AG10803 (cell line): ENCODE measurements at regions not wholly inside any gene's neighbourhood (a gene's known extent, or its start where the extent isn't known, plus 50 kb on each side); places are given as distances from the start of the nearest gene placed in this dataset.

Source experiments
- DNase-seq: peaks from one replicate; pipeline ENCODE4 v3.0.0; 2010; ENCODE audit warnings: low read depth
- H3K4me3 ChIP-seq: 2 replicates; pipeline ENCODE4 v1.5.1; 2011; ENCODE audit warnings: mild to moderate bottlenecking, low read length, control low read depth
- CTCF ChIP-seq: conservative IDR thresholded peaks from 2 replicates; pipeline ENCODE4 v1.5.1; 2011; ENCODE audit warnings: mild to moderate bottlenecking, low read length, control low read depth, inconsistent platforms

GRCh38 chr5:58077966-58078365 lies 381.9 kb downstream of the PLK2 start:
- no peak for DNase-seq
- TF ChIP-seq CTCF: no peak

GRCh38 chr5:58077416-58077815 lies 382.5 kb downstream of the PLK2 start:
- H3K4me3 ChIP-seq: no peak overlapping the region
- no peak for TF ChIP-seq CTCF
- no peak for DNase-seq

More at GRCh38 chr5:58077966-58078365, 381.9 kb downstream of the PLK2 start:
- no peak overlapping the region for H3K4me3 ChIP-seq

- no peak for TF ChIP-seq CTCF
- no peak overlapping the region for H3K4me3 ChIP-seq
- no peak for DNase-seq
Measured at GRCh38 chr5:58076483-58077257, 383.2 kb downstream of the PLK2 start.

GRCh38 chr5:58075907-58076306 lies 384.0 kb downstream of the PLK2 start:
- TF ChIP-seq CTCF: no peak
- DNase-seq: no peak
- H3K4me3 ChIP-seq: no peak overlapping the region

- no peak overlapping the region for H3K4me3 ChIP-seq
- no peak for TF ChIP-seq CTCF
- DNase-seq: no peak
Measured at GRCh38 chr5:58074717-58075116, 385.2 kb downstream of the PLK2 start.

GRCh38 chr5:58074222-58074621 lies 385.7 kb downstream of the PLK2 start:
- TF ChIP-seq CTCF: no peak
- no peak overlapping the region for H3K4me3 ChIP-seq
- no peak for DNase-seq

- no peak for TF ChIP-seq CTCF
- no peak for DNase-seq
- H3K4me3 ChIP-seq: no peak overlapping the region
Measured at GRCh38 chr5:58073243-58073642, 386.6 kb downstream of the PLK2 start.
